Stimulated activated naive CD4-positive, alpha-beta T cell (primary cell): ENCODE measurements at regions not wholly inside any gene's neighbourhood (a gene's known extent, or its start where the extent isn't known, plus 50 kb on each side); places are given as distances from the start of the nearest gene placed in this dataset.

Source experiments
- DNase-seq, 6 experiments: peaks; one replicate each; lab custom pipeline; 2025; lab: John Stamatoyannopoulos, UW

DNA sequence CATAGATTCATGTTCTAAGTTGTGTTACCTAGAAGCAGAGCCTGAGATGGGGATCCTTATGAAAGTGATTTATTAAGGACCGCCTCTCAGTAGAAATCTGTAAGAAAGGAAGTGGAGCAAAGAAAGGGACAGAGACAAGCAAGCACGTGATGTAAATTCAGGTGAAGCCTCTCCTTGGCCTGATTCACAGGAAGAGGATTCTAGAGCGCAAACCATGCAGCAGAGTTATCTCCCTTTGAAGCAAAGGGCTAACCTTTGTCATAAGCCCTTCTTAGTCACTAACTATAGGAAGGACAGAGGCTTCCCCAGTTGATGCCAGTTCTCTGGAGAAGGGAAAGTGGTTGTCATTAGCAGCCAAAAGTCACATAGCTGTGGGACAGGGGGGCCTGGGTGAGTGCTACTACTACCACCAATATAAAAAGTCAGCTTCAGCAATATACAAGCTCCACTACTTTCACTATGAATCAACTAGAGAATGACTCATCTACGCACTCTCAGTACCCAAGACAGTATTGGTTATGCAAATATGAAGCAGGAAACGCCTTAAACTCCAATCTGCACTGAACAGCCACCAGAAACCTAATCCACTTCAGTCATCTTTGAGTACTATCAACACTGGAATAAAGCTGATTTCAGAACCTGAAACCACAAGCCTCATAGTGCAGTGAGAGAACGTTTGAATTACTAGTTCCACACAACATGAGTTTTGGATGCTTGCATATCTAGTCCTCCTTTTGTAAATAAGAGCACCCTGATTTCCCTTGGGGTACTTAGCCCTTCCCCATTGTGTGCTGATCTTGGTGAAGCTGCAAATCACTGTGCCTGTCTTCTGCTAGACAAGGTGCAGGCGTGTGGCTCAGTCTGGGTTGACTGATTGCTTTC is 162.7 kb downstream of the ZNF608 start:
- DNase-seq = peak in 1 of 6 experiments; percentile 1

DNA sequence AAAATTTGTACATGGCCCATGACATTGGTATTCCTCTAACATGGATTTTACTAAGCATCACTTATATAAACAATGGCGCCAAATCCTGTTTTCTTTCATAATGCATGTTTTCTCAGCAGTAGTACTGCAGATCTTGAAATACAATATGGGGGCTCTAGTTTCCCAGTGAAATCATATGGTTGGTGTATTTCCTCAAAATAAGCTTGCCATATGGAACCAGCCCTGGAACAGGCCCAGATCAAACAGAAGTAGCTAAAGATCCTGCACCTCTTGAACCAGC is 163.9 kb downstream of the ZNF608 start:
- no peak for DNase-seq

DNA sequence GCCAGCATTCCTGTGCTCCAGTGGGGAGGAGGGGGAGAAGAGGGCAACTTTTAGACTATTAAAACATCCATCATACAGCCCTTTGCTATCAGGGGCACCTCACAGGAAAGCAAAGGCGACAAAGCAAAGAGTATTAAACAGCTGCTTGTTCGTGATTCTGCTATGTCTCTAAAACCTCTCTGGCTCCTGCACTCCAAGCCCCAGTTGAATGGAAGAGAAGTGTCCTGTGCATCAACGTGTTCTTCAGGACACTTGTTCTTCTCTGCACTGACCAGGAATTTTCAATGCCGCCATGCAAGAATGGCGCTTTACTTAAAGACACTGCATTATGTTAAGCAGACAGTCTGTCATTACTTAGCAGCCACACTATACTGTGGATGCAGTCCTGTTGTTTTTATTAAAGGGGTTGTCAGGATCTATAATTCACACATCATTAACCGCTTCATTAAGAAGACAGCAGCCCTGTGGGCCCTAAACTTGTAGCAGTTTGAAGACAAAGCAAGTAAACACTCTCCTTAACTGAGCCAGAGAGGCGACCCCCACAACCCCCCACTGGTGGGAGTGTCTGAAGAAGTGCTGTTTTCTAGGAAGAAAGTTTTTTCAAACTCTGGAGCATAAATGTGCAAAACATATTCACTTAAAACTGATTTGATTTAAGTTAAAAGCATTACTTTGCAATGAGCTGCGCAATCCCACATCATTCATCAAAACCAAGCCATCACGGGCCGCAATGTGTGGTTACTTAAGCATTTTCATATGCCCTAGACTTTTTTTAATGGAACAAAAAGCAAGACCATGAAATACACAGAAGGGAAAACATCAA is 164.5 kb downstream of the ZNF608 start:
- DNase-seq = no peak

DNA sequence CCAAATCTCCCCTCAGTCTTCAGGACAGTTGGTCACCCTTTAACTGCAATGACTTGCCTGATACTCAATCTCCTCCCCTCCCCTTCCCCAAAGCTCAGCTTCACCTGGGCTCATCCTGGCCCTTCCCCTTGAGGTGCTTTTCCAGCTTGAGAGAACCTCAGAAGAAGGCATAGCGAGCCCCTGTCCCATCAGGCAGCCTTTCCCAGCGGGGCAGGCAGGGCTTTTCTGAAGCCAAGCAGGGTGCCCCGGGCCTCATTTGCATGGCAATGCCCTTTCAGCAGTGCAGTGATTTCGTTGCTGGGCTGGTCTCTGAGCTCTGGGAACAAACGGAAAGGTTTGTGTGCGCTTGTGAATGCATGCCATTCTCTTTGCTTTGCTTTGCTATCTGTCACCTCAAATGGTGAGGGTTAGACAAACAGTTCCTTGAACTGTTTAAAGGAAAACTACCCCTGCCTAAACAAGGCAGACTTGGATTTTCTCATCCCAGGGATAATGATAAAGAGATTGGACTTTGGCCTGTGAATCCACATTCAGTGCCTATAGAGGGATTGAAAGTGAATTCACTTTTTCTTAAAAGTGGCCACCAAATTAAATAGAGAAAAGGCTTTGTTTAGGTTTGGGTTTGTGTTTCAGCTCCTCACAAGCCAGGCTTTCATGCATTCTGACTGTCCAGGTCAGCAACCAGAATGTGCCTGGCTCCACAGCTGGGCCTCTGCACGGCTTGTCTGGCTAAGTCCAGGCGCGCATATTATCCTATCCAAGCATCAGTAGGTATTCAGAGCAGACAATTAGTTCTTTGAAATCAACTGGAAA is 165.3 kb downstream of the ZNF608 start:
- DNase-seq = no peak

DNA sequence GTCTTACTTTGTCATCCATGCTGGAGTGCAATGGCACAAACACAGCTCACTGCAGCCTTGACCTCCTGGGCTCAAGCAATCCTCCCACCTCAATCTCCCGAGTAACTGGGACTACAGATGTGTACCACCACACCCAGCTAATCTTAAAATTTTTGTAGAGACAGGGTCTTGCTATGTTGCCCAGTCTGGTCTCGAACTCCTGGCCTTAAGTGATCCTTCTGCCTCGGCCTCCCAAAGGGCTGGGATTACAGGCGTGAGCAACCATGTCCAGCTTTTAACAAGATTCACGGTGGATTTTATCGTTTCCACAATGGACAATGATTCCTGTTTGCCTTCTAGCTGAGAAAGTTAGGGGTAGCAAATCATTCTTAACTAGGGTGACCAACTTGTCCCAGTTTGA is 165.9 kb downstream of the ZNF608 start:
- no peak for DNase-seq

DNA sequence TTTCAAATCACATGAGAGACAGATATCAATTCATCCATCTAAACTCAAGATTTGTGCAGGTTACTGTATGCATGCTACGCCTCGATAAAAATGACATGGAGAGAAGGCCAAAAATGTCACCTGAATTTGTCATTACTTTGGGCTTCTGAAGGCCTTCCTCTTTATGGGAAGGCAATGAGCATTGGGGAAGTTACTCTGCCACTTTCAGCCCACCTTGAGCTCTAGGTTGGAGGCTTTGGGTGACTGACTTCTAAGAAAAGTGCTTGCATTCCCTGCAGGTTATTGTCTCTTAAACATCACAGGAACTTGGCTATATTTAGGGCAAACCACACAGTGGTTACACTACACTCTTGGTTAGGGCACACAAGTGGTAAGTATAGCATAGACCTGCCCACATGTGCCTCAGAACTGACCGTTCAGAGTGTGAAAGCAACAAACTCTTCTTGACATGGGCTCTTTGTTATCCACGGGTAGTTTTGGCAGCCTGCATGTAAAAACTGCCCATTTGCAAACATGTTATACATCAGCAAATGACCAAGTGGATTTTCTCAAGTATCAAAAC is 169.5 kb downstream of the ZNF608 start:
- no peak for DNase-seq

DNA sequence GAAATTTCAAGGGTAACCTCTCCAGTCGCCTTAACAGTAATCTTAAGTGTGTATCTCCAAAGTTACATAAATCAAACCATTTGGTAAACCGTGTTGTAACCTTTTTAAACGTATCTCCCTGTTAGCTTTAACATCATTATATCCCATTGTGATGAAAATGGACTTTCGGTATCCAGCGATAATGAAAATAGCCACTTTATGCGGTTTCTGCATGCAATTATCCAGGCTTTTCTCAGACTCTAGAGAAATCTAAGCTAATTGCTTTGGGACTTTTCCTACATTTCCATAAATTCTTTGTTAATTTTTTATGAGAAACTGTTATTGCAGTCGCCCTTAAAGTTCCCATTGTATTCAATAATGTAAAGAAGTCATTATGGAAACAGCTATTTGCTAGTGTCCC is 170.7 kb downstream of the ZNF608 start:
- no peak for DNase-seq

DNA sequence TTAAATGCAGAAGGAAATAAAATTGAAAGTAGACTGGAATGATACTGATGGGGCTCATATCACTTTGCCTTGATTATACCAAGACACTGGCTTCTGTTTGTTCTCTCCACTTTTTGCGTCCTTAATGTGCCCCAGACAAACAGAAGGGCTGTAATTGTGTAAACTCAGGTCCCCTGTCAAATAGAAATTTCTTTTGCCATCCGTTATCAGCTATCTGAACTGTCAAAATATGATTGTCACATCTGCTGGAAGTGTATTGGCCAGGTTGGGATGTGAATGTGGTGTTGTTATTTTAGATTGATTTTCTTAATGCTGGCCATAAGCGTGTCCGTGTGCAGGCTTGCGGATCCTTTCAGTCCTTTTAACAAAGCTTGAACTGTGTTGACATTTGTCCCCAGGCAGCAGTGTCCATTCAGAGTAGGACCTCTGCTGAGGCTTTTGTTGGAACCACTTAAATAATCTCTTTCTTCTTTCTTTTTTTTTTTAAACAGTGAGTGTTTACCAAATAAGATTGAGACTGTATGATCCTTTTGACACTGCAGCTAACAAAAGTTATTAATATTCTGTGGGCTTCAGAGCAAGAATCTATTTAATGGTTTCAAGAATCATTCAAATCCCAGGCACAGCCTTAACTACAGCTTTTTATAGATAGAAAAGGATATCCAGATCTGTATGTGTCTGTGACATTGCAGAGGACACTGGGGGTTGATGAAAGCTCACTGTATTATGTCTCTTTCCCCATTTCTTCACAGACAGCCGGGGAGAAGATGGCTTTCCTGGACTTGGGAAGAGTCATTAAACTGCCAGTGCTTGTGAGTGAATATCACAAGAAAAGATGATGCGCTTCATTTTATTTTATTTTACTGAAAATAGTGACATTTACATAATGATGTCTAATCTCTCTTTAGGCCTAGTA is 171.7 kb downstream of the ZNF608 start:
- DNase-seq = no peak

DNA sequence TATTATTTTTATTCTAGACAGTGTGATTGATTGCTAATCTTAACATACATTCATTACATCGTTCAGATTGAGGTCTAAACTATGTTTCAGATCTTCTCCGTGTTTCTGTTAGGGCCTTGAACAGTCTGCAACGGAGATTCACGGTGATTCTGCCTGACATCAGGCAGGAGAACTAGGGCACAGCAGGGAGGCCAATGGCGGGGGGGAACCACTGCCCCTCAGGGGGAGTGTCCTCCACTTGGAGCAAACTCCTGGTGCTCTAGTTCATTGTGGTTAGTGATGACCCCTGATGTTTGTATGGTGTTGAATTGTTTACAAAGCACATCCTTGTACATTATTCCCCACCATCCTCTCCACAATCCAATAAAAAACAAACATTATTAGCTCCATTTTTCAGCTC is 173.5 kb downstream of the ZNF608 start:
- DNase-seq = no peak

DNA sequence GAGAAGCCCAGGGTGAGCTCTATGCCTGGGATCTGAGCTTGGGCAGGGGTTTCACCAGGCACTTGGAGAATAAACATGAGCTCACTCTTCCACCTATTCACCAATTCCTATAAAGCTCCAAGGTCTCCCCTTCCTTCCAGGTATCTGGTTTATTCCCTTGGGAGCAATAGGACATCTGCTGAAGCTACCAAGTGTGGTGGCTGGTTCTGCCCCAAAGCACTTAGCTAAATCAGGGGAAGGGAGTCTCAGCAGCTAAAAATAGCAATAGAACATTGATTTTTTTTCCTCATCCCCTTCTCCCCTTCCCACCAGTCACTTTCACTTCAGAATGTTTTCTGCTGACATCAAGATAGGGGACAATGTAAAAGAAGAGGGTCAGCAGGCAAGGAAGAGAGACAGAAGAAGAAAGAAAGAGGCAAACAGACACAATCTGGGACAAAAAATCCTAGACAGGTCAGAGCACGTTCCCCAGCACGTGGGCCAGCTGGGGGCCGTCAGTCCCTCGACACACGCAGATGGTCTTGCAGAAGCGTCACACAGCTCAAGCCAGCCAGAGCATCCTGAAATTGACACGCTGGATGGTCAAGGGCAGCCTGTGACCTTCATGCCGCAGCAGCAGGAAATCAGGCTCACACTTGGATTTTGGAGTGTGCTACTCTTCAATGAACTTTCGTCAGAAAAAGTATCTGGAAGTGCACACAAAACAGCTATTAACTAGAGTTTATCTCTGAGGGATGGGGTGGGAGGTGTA is 176.0 kb downstream of the ZNF608 start:
- DNase-seq = no peak

DNA sequence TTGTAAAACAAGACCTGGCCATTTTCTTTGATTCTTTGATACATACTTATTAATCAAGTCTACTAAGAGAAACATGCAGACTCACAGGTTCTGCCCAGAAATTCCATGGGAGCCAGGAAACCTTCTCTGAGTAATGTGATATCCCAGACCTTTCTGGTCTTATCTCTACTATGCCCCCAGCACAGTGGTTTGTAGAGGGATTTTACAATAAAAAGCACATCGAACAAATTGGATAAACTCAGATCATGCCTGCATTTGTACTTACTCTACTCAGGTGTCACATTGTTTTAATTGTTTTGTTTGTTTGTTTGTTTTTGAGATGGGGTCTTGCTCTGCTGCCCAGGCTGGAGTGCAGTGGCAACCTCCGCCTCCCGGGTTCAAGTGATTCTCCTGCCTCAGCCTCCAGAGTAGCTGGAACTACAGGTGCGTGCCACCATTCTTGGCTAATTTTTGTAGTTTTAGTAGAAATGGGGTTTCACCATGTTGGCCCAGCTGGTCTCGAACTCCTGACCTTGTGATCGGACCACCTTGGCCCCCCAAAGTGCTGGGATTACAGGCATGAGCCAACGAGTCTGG is 179.5 kb downstream of the ZNF608 start:
- no peak for DNase-seq

DNA sequence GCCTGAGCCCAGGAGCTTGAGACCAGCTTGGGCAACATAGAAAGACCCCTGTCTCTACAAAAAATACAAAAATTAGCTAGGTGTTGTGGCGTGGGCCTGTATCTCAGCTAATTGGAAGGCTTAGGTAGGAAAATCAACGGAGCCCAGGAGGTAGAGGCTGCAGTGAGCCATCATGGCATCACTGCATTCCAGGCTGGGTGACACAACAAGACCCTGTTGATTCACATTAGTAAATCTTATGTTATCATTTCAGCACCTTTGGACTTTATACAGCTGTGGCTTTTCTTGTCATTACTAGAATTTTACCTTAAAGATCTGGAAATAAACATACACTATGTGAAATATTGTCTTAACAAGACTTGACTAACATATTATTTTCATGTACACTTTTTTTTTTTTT is 185.0 kb downstream of the ZNF608 start:
- DNase-seq = no peak

DNA sequence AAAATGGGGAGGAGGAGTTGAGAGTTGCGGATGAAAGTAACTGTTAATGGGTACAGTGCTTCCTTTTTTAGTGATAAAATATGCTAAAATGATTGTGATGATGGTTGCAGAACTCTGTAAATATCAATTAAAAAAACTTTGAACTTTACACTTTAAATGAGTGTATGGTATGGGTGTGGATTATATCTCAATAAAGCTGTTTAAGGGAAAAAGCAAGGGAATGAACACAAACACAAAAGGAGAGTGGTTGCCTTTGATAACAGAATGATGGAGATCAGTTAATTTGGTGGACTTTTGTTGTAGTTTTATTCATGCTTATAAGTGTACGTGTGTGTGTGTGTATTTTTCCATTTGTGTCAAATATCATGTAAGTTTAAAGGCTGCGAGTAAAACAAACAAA is 186.1 kb downstream of the ZNF608 start:
- no peak for DNase-seq

DNA sequence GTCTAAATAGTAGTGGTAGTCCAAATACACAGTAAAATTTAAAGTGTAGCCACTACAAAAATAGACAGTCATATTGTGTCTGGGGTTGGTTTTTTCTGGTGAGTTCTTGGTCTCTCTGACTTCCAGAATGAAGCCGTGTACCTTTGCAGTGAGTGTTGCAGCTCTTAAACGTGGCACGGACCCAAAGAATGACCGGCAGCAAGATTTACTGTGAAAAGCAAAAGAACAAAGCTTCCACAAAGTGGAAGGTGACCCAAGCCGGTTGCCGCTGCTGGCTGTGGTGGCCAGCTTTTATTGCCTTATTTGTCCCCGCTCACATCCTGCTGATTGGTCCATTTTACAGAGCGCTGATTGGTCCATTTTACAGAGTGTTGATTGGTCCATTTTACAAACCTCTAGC is 188.7 kb downstream of the ZNF608 start:
- DNase-seq = no peak

DNA sequence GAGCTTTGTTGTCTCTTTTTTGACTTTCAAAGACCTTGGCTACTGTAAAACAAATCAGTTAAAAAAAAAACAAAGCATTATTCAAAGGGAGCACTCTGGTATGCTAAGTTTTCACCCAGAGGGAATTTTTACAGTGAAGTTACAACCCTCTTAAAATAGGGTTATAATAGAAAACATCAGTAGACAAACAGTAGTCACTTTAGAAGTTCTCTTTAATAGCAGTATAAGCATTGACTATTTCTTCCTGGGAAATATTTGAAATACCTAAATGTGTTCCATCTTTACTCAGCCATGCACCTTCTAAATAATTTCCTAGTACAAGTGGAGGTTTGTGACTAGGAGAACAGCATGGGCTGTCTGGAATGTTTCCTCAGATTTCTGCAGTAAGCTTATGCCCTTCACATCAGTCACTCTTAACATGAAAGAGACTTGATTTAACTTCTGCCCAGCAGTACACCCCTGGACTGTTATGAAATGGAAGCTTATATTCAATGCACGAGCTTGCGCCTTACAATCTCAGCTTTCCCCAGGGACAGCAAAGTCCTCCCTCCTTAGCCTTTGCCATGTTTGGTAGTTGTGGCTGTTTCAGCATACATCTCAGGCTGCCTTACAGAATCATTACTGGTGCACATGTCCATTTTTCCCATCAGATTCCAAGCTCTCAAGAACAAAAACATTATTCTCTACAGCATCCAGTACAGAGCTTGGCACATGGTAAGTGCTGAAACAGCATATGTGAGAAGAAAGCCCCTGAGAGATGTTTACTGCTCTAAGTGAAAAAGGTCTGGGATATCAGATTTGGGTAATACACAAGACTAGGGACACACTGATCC is 191.5 kb downstream of the ZNF608 start:
- DNase-seq = no peak

DNA sequence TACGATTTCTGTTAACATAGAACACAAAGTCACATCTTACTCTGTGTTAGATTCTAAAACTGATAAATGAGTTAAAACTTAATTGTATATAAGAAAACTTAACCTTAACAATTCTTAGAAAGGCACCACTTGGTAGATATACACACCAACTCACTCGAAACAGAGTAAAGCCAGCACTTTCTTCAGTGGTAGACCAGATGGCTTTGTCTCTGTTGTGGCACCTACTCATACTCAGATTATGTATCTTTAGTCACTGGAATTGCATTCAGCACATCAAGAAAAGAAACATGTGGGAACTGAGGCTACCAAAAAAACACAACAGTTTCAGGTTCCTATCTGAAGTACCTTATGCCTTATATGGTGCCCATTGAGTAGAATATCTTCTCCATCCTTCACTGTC is 192.5 kb downstream of the ZNF608 start:
- DNase-seq = no peak

DNA sequence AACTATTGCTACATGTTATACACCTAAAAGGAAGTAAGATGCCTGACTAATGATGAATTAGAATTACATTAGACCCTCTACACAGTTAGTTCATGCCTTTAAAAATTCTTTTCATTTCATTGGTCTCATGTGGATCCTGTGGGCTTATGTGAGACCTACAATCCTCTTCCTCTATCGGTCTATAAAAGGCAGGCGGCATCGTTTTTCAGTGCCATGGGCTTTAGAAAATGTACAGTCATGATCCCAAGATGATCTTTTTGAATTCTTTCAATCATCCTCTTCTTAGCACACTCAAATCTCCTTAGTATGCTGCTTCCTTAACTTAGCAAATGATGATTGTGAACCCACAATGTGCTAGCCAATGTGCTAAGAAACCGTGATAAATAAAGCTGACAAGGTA is 193.9 kb downstream of the ZNF608 start:
- DNase-seq = no peak

DNA sequence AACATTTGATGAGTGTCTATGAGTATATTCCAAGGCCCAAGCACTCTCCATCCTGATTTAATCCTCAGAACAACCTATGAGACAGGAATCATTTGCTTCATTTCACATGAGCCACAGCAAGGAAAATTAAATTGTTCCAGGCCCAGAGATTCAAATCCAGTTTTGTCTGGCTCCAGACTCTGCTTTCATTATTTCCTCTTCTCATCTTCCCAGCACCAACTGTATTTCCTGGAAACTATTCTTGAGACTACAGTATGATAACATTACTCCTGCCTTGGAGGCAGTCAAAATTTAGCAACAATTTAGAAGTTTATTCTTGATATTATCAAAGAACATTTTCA is 194.5 kb downstream of the ZNF608 start:
- DNase-seq = no peak

DNA sequence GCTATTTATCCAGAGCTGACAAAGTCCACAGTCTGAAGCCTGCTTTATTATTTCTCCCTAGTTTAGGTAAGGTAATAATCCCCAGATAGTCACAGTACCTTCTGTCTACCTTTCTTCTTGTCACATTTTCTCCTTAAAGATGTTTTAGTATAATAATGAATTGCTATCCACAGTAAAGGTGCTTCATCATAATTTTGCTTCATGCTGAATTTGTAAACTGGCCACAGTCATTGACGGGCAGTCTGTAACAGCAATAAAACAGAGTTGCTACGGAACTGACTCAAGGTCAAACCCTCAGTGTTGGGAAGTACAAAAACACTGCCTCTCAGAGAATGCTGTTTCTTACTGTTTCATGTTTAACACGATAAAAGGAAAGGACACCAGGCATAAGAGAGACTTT is 195.7 kb downstream of the ZNF608 start:
- DNase-seq = no peak
